Prostate gland (tissue), 2 donors: ENCODE measurements at regions not wholly inside any gene's neighbourhood (a gene's known extent, or its start where the extent isn't known, plus 50 kb on each side); places are given as distances from the start of the nearest gene placed in this dataset.

Experiments used
- CTCF ChIP-seq, 4 experiments: fragments of 200-600 bp in 2 of 4; fragments of 450-650 bp in 2 of 4; sonication (generic) in 2 of 4; IDR thresholded peaks; 1 replicate in 3 of 4; 2 replicates in 1 of 4; pipeline ENCODE4 v1.5.1; 2016 to 2019; ENCODE audit warnings: antibody characterized with exemption in 4 of 4, mild to moderate bottlenecking in 2 of 4, moderate library complexity in 2 of 4
- POLR2A ChIP-seq: fragments of 450-650 bp; IDR thresholded peaks from one replicate; pipeline ENCODE4 v1.6.1; 2016; ENCODE audit warnings: antibody characterized with exemption, mild to moderate bottlenecking

- no peak for TF ChIP-seq POLR2A
- no peak for TF ChIP-seq CTCF (IDR thresholded peaks at IDR 0.05)
These were observed 53.0 kb upstream of the LRRC32 start for GRCh38 chr11:76723548-76723947.
